ENCODE measurements at regions not wholly inside any gene's neighbourhood (a gene's known extent, or its start where the extent isn't known, plus 50 kb on each side); places are given as distances from the start of the nearest gene placed in this dataset.

GRCh38 chr3:106678657-106679390 is 698.4 kb upstream of the CCDC54 start:
- Histone ChIP-seq H3K4me1 (no peaks in the 10 kb centered on the region), H3K9me3 (no peaks in the 10 kb centered on the region), H3K4me3 (no peak overlapping the region), H3K27me3 (no peaks in the 10 kb centered on the region), H3K27ac (no peak overlapping the region), H3K36me3 (no peaks in the 10 kb centered on the region)
- in situ Hi-C loops (cut with MboI; ENCODE audit: low pct_ligation_motif_present in 1 of 4, low pct_unique_long_range_greater_than_20kb in 1 of 4, low sequenced_read_pairs in 3 of 4) (no loop called here), intact Hi-C loops (cut with DNase I; ENCODE audit: low total_unique reads) (no loop called here)
- no peak for DNase-seq
- WGBS, 2 donors (ENCODE audit: low coverage in 1 of 2): 81 to 82% methylated on average over 10 to 12 of the region's 12 CpGs
- TF ChIP-seq POLR2AphosphoS5 (IDR thresholded peaks at IDR 0.05) (no peak), EP300 (IDR thresholded peaks at IDR 0.05; ENCODE audit: low read depth) (no peak), CTCF (IDR thresholded peaks at IDR 0.05) (no peak), POLR2A (IDR thresholded peaks at IDR 0.05) (no peak)

GRCh38 chr3:106683953-106684620 is 693.2 kb upstream of the CCDC54 start:
- intact Hi-C loops (cut with DNase I; ENCODE audit: low total_unique reads) (no loop called here), in situ Hi-C loops (cut with MboI; ENCODE audit: low pct_ligation_motif_present in 1 of 4, low pct_unique_long_range_greater_than_20kb in 1 of 4, low sequenced_read_pairs in 3 of 4) (no loop called here)
- DNase-seq: no peak
- no peak overlapping the region for H3K27ac ChIP-seq
- no peaks in the 10 kb centered on the region for H3K9me3 ChIP-seq
- no peaks in the 10 kb centered on the region for H3K4me1 ChIP-seq
- no peaks in the 10 kb centered on the region for H3K27me3 ChIP-seq
- no peak for TF ChIP-seq POLR2A (IDR thresholded peaks at IDR 0.05)
- no peak for TF ChIP-seq EP300 (IDR thresholded peaks at IDR 0.05; ENCODE audit: low read depth)
- TF ChIP-seq CTCF (IDR thresholded peaks at IDR 0.05): no peak
- TF ChIP-seq POLR2AphosphoS5 (IDR thresholded peaks at IDR 0.05): no peak
- no peaks in the 10 kb centered on the region for H3K36me3 ChIP-seq
- no peak overlapping the region for H3K4me3 ChIP-seq

GRCh38 chr3:106685745-106686144 is 691.5 kb upstream of the CCDC54 start:
- Histone ChIP-seq H3K27ac (no peak overlapping the region), H3K4me1 (no peaks in the 10 kb centered on the region), H3K9me3 (no peaks in the 10 kb centered on the region), H3K4me3 (no peak overlapping the region), H3K27me3 (no peaks in the 10 kb centered on the region), H3K36me3 (no peaks in the 10 kb centered on the region)
- TF ChIP-seq EP300 (IDR thresholded peaks at IDR 0.05; ENCODE audit: low read depth) (no peak), CTCF (IDR thresholded peaks at IDR 0.05) (no peak), POLR2A (IDR thresholded peaks at IDR 0.05) (no peak), POLR2AphosphoS5 (IDR thresholded peaks at IDR 0.05) (no peak)
- intact Hi-C loops (cut with DNase I; ENCODE audit: low total_unique reads) (no loop called here), in situ Hi-C loops (cut with MboI; ENCODE audit: low pct_ligation_motif_present in 1 of 4, low pct_unique_long_range_greater_than_20kb in 1 of 4, low sequenced_read_pairs in 3 of 4) (no loop called here)
- no peak for DNase-seq
- 88 to 90% methylated on average over 5 of the region's 5 CpGs for WGBS, 2 donors (ENCODE audit: low coverage in 1 of 2)

GRCh38 chr3:106687905-106688304 is 689.3 kb upstream of the CCDC54 start:
- Histone ChIP-seq H3K36me3 (no peaks in the 10 kb centered on the region), H3K4me1 (no peaks in the 10 kb centered on the region), H3K27me3 (no peaks in the 10 kb centered on the region), H3K27ac (no peak overlapping the region), H3K4me3 (no peak overlapping the region), H3K9me3 (no peaks in the 10 kb centered on the region)
- 66 to 80% methylated on average over 3 of the region's 3 CpGs for WGBS, 2 donors (ENCODE audit: low coverage in 1 of 2)
- no peak for DNase-seq
- intact Hi-C loops (cut with DNase I; ENCODE audit: low total_unique reads): no loop called here
- in situ Hi-C loops (cut with MboI; ENCODE audit: low pct_ligation_motif_present in 1 of 4, low pct_unique_long_range_greater_than_20kb in 1 of 4, low sequenced_read_pairs in 3 of 4): no loop called here
- TF ChIP-seq EP300 (IDR thresholded peaks at IDR 0.05; ENCODE audit: low read depth) (no peak), CTCF (IDR thresholded peaks at IDR 0.05) (no peak), POLR2A (IDR thresholded peaks at IDR 0.05) (no peak), POLR2AphosphoS5 (IDR thresholded peaks at IDR 0.05) (no peak)

Data from transverse colon (tissue), 4 donors.